ENCODE measurements at regions not wholly inside any gene's neighbourhood (a gene's known extent, or its start where the extent isn't known, plus 50 kb on each side); places are given as distances from the start of the nearest gene placed in this dataset.

DNA sequence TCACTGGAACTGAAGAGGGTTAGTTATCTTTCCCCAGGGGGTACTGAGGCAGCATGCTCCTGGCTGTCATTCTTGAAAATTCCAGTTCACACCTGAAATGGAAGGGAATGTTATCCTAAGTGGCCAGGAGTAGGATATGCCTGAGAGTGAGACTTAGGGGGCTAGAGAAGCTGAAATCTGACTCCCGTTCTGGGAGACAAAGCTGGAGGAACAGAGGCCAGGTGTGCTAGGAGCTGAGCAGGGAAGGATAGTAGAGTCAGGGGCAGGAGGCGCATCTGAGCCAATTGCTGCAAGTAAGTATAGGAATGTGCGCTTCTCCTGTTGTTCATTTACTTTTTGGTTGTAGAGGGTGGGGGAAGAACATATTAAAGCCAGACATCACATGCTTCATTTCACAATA, 58.1 kb upstream of the KIAA1217 start:
- TF ChIP-seq, protein P1, sequence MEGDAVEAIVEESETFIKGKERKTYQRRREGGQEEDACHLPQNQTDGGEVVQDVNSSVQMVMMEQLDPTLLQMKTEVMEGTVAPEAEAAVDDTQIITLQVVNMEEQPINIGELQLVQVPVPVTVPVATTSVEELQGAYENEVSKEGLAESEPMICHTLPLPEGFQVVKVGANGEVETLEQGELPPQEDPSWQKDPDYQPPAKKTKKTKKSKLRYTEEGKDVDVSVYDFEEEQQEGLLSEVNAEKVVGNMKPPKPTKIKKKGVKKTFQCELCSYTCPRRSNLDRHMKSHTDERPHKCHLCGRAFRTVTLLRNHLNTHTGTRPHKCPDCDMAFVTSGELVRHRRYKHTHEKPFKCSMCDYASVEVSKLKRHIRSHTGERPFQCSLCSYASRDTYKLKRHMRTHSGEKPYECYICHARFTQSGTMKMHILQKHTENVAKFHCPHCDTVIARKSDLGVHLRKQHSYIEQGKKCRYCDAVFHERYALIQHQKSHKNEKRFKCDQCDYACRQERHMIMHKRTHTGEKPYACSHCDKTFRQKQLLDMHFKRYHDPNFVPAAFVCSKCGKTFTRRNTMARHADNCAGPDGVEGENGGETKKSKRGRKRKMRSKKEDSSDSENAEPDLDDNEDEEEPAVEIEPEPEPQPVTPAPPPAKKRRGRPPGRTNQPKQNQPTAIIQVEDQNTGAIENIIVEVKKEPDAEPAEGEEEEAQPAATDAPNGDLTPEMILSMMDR (IDR thresholded peaks at IDR 0.05): no peak
- no peak for TF ChIP-seq ZFX (IDR thresholded peaks at IDR 0.05; ENCODE audit: borderline replicate concordance)

All from 22Rv1 (cell line).